ENCODE measurements at regions not wholly inside any gene's neighbourhood (a gene's known extent, or its start where the extent isn't known, plus 50 kb on each side); places are given as distances from the start of the nearest gene placed in this dataset.

DNA sequence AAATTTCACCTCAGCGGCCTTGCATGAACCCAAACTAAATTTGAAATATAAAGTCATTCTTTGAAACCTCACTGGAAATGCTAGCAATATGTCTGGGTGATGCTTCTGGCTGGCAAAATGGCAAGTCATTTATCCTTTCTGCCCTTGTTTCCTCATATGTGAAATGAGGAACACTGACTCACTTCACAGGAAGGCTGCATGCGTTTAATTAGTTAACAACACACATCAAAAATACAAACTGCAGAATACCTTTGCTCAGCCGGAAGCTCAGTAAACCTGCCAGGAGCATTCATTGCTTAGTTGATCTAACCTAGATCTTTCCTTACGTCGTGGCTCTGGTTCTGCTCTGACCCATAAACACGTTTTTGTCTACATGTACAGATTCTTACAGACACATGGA is 214.2 kb upstream of the ACVR2A start:
- no peak for TF ChIP-seq POLR2AphosphoS5 (IDR thresholded peaks at IDR 0.05)
- no peak for TF ChIP-seq POLR2A (IDR thresholded peaks at IDR 0.05)

All from suprapubic skin (tissue), 4 donors.